GM18508 (cell line): ENCODE measurements at regions not wholly inside any gene's neighbourhood (a gene's known extent, or its start where the extent isn't known, plus 50 kb on each side); places are given as distances from the start of the nearest gene placed in this dataset.
"Not testable (repeated sequence)": the region's sequence is repeated elsewhere in the genome, so short reads cannot be mapped to it uniquely, and the experiment has no call there.

Experiments
- ATAC-seq: cut with Tn5 transposase; IDR thresholded peaks from one replicate; pipeline ENCODE4 v1.9.1; 2021; ENCODE audit warnings: moderate number of reproducible peaks; ENCODE audit not compliant: insufficient read depth, unreplicated experiment

GRCh38 chr21:28725396-28725795 is 267.3 kb downstream of the LTN1 start:
- no peak for ATAC-seq

GRCh38 chr21:28723646-28724045 is 269.0 kb downstream of the LTN1 start:
- ATAC-seq = no peak

- no peak for ATAC-seq
Observed at GRCh38 chr21:28719723-28720122, 273.0 kb downstream of the LTN1 start.

- no peak for ATAC-seq
Observed at GRCh38 chr21:28714777-28715464, 277.8 kb downstream of the LTN1 start.

- ATAC-seq = no peak
Observed at GRCh38 chr21:28712411-28712810, 280.3 kb downstream of the LTN1 start.

- no peak for ATAC-seq
Observed at GRCh38 chr21:28705616-28706015, 287.1 kb downstream of the LTN1 start.

GRCh38 chr21:28704746-28705145 is 287.9 kb downstream of the LTN1 start:
- ATAC-seq = no peak

GRCh38 chr21:28703861-28704260 is 288.8 kb downstream of the LTN1 start:
- no peak for ATAC-seq

- ATAC-seq = no peak
Observed at GRCh38 chr21:28699596-28700259, 292.9 kb downstream of the LTN1 start.

GRCh38 chr21:28699186-28699585 is 293.5 kb downstream of the LTN1 start:
- no peak for ATAC-seq

- ATAC-seq = no peak
Observed at GRCh38 chr21:28696844-28697410, 295.8 kb downstream of the LTN1 start.

GRCh38 chr21:28693476-28693875 is 299.2 kb downstream of the LTN1 start:
- ATAC-seq = no peak

GRCh38 chr21:28690196-28690595 is 302.5 kb downstream of the LTN1 start:
- no peak for ATAC-seq

- ATAC-seq = no peak
Observed at GRCh38 chr21:28688381-28688780, 304.3 kb downstream of the LTN1 start.

- ATAC-seq = no peak
Observed at GRCh38 chr21:28687586-28687985, 305.1 kb downstream of the LTN1 start.

- ATAC-seq = no peak
Observed at GRCh38 chr21:28683982-28684752, 308.5 kb downstream of the LTN1 start.

- not testable (repeated sequence) for ATAC-seq
Observed at GRCh38 chr21:28682884-28683283, 309.8 kb downstream of the LTN1 start.

- not testable (repeated sequence) for ATAC-seq
Observed at GRCh38 chr21:28677096-28677495, 315.6 kb downstream of the LTN1 start.

GRCh38 chr21:28675331-28676041 is 317.2 kb downstream of the LTN1 start:
- no peak for ATAC-seq

- ATAC-seq = no peak
Observed at GRCh38 chr21:28674763-28675162, 317.9 kb downstream of the LTN1 start.
